AG04450 (cell line): ENCODE measurements at regions not wholly inside any gene's neighbourhood (a gene's known extent, or its start where the extent isn't known, plus 50 kb on each side); places are given as distances from the start of the nearest gene placed in this dataset.

Experiments used
- CTCF ChIA-PET: fragments of 300-600, 350-600 bp; formaldehyde crosslinking; extraction: SDS; loops from one replicate; lab custom pipeline; 2022; ENCODE audit warnings: antibody characterized with exemption, inconsistent platforms; lab: Charles Lee
- POLR2A ChIA-PET: fragments of 350-600 bp; formaldehyde crosslinking; extraction: SDS; loops from one replicate; lab custom pipeline; 2021; ENCODE audit warnings: antibody characterized with exemption, inconsistent platforms; lab: Yijun Ruan, JAX
- DNase-seq: peaks from one replicate; pipeline ENCODE4 v3.0.0-alpha.2; 2011; ENCODE audit warnings: low read depth, low spot score
- H3K27ac ChIP-seq: one replicate; pipeline ENCODE4 v1.5.1; 2012; ENCODE audit warnings: low read depth, low read length, control low read depth
- H3K27me3 ChIP-seq: one replicate; pipeline ENCODE4 v1.6.0; 2012; ENCODE audit warnings: low read length; ENCODE audit not compliant: control insufficient read depth, insufficient read depth
- H3K4me3 ChIP-seq: 2 replicates; pipeline ENCODE4 v1.5.1; 2011; ENCODE audit warnings: mild to moderate bottlenecking, low read depth, low read length, control low read depth
- H3K9me3 ChIP-seq: 2 replicates; pipeline ENCODE4 v1.5.1; 2012; ENCODE audit warnings: low read length; ENCODE audit not compliant: control insufficient read depth, insufficient read depth
- TF ChIP-seq, protein P1 (sequence below): IDR thresholded peaks from 2 replicates; pipeline ENCODE4 v1.5.1; 2011; ENCODE audit warnings: low read depth, low read length, control low read depth, inconsistent platforms

DNA sequence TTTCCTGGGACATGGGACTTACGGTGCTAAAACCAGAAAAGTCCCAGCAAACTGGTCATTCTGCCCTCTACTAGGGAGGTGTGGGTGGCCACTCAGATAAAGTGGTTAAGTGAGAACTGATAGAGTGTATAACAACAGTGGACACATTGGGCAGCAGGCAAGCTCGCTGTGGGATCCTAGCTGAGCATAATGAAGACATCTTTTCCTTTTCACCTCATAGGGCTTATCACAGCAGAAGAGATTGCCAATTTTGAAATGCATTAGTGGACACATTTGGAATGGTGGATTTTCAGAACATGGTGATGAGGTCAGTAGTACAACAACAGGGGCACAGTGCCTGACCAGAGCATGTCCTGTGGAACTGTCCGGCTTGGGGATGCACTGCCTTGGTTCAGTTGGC, 477.1 kb upstream of the KIF2A start:
- H3K4me3 ChIP-seq = no peak overlapping the region
- no peaks in the 10 kb centered on the region for H3K27me3 ChIP-seq
- DNase-seq = no peak
- ChIA-PET CTCF (no interaction called here), POLR2A (no interaction called here)
- TF ChIP-seq, protein P1, sequence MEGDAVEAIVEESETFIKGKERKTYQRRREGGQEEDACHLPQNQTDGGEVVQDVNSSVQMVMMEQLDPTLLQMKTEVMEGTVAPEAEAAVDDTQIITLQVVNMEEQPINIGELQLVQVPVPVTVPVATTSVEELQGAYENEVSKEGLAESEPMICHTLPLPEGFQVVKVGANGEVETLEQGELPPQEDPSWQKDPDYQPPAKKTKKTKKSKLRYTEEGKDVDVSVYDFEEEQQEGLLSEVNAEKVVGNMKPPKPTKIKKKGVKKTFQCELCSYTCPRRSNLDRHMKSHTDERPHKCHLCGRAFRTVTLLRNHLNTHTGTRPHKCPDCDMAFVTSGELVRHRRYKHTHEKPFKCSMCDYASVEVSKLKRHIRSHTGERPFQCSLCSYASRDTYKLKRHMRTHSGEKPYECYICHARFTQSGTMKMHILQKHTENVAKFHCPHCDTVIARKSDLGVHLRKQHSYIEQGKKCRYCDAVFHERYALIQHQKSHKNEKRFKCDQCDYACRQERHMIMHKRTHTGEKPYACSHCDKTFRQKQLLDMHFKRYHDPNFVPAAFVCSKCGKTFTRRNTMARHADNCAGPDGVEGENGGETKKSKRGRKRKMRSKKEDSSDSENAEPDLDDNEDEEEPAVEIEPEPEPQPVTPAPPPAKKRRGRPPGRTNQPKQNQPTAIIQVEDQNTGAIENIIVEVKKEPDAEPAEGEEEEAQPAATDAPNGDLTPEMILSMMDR = no peak
- no peak overlapping the region for H3K27ac ChIP-seq
- no peaks in the 10 kb centered on the region for H3K9me3 ChIP-seq

DNA sequence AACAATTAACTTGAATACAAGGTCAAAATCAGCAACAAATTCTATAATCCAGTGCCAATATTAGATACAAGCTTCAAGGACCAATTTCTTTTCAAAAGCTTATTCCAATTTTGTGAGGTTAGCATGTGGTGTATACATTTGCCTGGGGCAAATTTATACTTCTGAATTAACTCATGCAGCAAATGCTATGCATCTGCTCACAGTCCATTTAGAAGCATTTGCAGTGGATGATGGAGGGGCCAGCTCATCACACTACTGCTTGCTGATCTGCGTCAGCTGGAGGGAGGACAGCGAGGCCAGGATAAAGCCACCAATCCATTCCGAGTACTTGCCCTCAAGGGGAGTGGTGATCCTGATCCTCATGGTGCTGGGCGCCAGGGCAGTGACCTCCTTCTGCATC, 474.3 kb upstream of the KIF2A start:
- TF ChIP-seq, protein P1 = no peak
- no peaks in the 10 kb centered on the region for H3K9me3 ChIP-seq
- no peaks in the 10 kb centered on the region for H3K27me3 ChIP-seq
- no peak overlapping the region for H3K4me3 ChIP-seq
- POLR2A ChIA-PET = no interaction called here
- DNase-seq = no peak
- H3K27ac ChIP-seq = no peak overlapping the region
- CTCF ChIA-PET = no interaction called here

DNA sequence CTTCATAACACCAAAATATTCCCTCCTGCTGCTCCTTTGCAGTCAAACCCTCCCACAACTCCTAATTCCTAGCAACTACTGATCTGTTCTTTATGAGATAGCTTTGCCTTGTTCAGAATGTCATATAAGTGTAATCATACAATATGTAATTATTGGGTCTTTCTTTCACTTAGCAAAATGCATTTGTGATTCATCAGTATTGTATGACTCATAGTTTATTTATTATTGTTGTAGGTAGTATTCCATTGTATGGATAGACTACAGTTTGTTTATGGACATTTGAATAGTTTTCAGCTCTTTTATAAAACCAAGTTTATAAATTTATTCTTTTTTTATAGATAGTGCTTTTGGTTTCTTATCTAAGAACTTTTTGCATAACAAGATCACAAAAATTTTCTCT, 468.2 kb upstream of the KIF2A start:
- H3K9me3 ChIP-seq = no peaks in the 10 kb centered on the region
- ChIA-PET CTCF (interaction anchor here (0.5 kb wide), 1 partner anchor 1019 kb away, joined by 3 read pairs; no protein-coding TSS in a partner anchor), POLR2A (no interaction called here)
- H3K4me3 ChIP-seq = no peak overlapping the region
- TF ChIP-seq, protein P1 = no peak
- no peak for DNase-seq
- no peaks in the 10 kb centered on the region for H3K27me3 ChIP-seq
- no peak overlapping the region for H3K27ac ChIP-seq

DNA sequence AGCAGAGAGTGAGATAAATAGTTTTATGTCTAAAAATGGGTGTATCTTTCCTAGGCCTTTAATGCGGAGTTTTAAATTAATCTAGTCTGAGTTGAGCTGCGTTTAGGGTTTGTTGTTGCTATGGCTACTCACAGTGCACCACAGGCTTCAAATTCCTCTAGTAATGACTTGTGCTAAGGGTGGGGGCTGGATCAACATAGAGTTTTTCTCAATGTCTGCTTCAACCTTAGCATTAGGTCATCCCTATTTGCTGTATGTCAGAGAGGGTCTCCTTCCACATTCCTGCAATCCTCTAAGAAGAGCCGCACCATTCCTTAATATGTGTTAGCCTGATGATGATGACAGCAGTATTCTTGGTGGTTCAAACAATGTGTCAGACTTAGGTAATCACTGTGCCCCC, 465.6 kb upstream of the KIF2A start:
- ChIA-PET CTCF (no interaction called here), POLR2A (no interaction called here)

DNA sequence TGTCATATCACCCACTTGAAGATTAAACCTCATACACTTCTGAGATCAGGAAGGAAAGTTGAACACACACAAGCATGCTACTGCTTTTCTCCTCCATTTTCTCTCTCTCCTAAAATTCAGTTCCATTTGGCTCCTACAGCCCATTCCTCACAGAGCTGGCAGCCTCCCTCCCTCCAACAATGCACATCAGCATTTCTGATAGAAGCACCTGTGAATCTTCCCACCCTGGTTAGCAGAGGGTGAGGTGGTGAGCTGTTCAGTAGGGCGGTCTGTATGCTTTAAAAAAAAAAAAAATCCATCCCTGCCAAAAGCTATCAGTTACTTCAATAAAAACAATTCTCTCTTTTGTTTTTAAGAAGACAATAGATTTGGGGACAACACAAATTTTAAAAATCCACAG, 463.2 kb upstream of the KIF2A start:
- Histone ChIP-seq H3K4me3 (no peak overlapping the region), H3K9me3 (no peaks in the 10 kb centered on the region), H3K27ac (no peak overlapping the region), H3K27me3 (no peaks in the 10 kb centered on the region)
- TF ChIP-seq, protein P1 = no peak
- ChIA-PET CTCF (interaction anchor here (1.5 kb wide), 1 partner anchor 301 kb away, joined by 4 read pairs; no protein-coding TSS in a partner anchor), POLR2A (no interaction called here)
- no peak for DNase-seq

More for the DNA sequence above, 465.6 kb upstream of the KIF2A start:
- no peak for DNase-seq
- H3K4me3 ChIP-seq = no peak overlapping the region
- H3K27me3 ChIP-seq = no peaks in the 10 kb centered on the region
- TF ChIP-seq, protein P1 = no peak
- H3K27ac ChIP-seq = no peak overlapping the region
- no peaks in the 10 kb centered on the region for H3K9me3 ChIP-seq
